Adipose tissue (tissue), 3 donors: ENCODE measurements at regions not wholly inside any gene's neighbourhood (a gene's known extent, or its start where the extent isn't known, plus 50 kb on each side); places are given as distances from the start of the nearest gene placed in this dataset.

Experiments
- H3K27ac ChIP-seq: one replicate; pipeline ENCODE4 v1.5.1; 2013; ENCODE audit warnings: low read depth, low read length
- WGBS, 3 donors: extraction: QIAGEN DNeasy Blood & Tissue Kit; methylation state at CpG; one replicate each; pipeline ENCODE4 v1.1.7; 2013; 5-methylcytosine and 5-hydroxymethylcytosine counted together
- donor health status: healthy with polysubstance abuse.
- donor health status: Bipolar disorder and iron deficiency.
- donor health status: healthy.

- H3K27ac ChIP-seq: no peak overlapping the region
- 51 to 77% (median 74%) methylated on average over 2 of the region's 2 CpGs for WGBS, 3 donors
These were observed 365.2 kb downstream of the BRINP1 start for GRCh38 chr9:119003882-119004617.

- no peak overlapping the region for H3K27ac ChIP-seq
- WGBS, 3 donors: 46 to 53% (median 48%) methylated on average over 2 of the region's 2 CpGs
These were observed 364.6 kb downstream of the BRINP1 start for GRCh38 chr9:119004618-119004990.

GRCh38 chr9:119005162-119005561, 364.1 kb downstream of the BRINP1 start:
- WGBS, 3 donors: 62 to 78% (median 78%) methylated on average over 2 of the region's 2 CpGs
- H3K27ac ChIP-seq: no peak overlapping the region

- H3K27ac ChIP-seq: no peak overlapping the region
- 24 to 35% (median 25%) methylated on average over 4 of the region's 4 CpGs for WGBS, 3 donors
These were observed 360.0 kb downstream of the BRINP1 start for GRCh38 chr9:119009249-119009648.

- 62 to 71% (median 70%) methylated on average over 9 of the region's 9 CpGs for WGBS, 3 donors
- no peak overlapping the region for H3K27ac ChIP-seq
These were observed 349.0 kb downstream of the BRINP1 start for GRCh38 chr9:119020284-119020683.

- WGBS, 3 donors: 49 to 63% (median 54%) methylated on average over 4 of the region's 4 CpGs
- no peak overlapping the region for H3K27ac ChIP-seq
These were observed 348.4 kb downstream of the BRINP1 start for GRCh38 chr9:119020730-119021333.

GRCh38 chr9:119026120-119026519, 343.1 kb downstream of the BRINP1 start:
- H3K27ac ChIP-seq: no peak overlapping the region
- 35 to 50% (median 42%) methylated on average over 4 of the region's 4 CpGs for WGBS, 3 donors

GRCh38 chr9:119027901-119028699, 341.1 kb downstream of the BRINP1 start:
- 64 to 77% (median 67%) methylated on average over 7 of the region's 7 CpGs for WGBS, 3 donors

GRCh38 chr9:119029886-119030285, 339.3 kb downstream of the BRINP1 start:
- no peak overlapping the region for H3K27ac ChIP-seq
- WGBS, 3 donors: 84 to 93% (median 87%) methylated on average over 5 of the region's 5 CpGs

More at GRCh38 chr9:119027901-119028699, 341.1 kb downstream of the BRINP1 start:
- no peak overlapping the region for H3K27ac ChIP-seq

- WGBS, 3 donors: 44 to 68% (median 46%) methylated on average over 3 of the region's 3 CpGs
- H3K27ac ChIP-seq: no peak overlapping the region
These were observed 335.6 kb downstream of the BRINP1 start for GRCh38 chr9:119033596-119033995.

GRCh38 chr9:119036969-119037368, 332.3 kb downstream of the BRINP1 start:
- H3K27ac ChIP-seq: no peak overlapping the region
- WGBS, 3 donors: 66 to 75% (median 69%) methylated on average over 2 of the region's 2 CpGs

GRCh38 chr9:119043996-119044395, 325.2 kb downstream of the BRINP1 start:
- H3K27ac ChIP-seq: no peak overlapping the region
- WGBS, 3 donors: 86 to 93% (median 90%) methylated on average over 1 of the region's 1 CpG

GRCh38 chr9:119044806-119045205, 324.4 kb downstream of the BRINP1 start:
- 17 to 28% (median 28%) methylated on average over 1 of the region's 1 CpG for WGBS, 3 donors
- no peak overlapping the region for H3K27ac ChIP-seq

GRCh38 chr9:119047513-119048307, 321.5 kb downstream of the BRINP1 start:
- WGBS, 3 donors: 50 to 73% (median 67%) methylated on average over 4 of the region's 4 CpGs
- H3K27ac ChIP-seq: no peak overlapping the region

- H3K27ac ChIP-seq: no peak overlapping the region
These were observed 319.0 kb downstream of the BRINP1 start for GRCh38 chr9:119050281-119050680.

- H3K27ac ChIP-seq: no peak overlapping the region
- WGBS, 3 donors: 60 to 66% (median 62%) methylated on average over 10 of the region's 10 CpGs
These were observed 316.8 kb downstream of the BRINP1 start for GRCh38 chr9:119052339-119053030.

GRCh38 chr9:119053070-119053469, 316.2 kb downstream of the BRINP1 start:
- H3K27ac ChIP-seq: no peak overlapping the region
- 79 to 94% (median 90%) methylated on average over 1 of the region's 1 CpG for WGBS, 3 donors
